MM.1S (cell line): ENCODE measurements at regions not wholly inside any gene's neighbourhood (a gene's known extent, or its start where the extent isn't known, plus 50 kb on each side); places are given as distances from the start of the nearest gene placed in this dataset.

Experiments
- DNase-seq: peaks from one replicate; pipeline ENCODE4 v3.0.0-alpha.2; 2015
- H2AFZ ChIP-seq: fragments of 300-600 bp; sonication (generic); 2 replicates; pipeline ENCODE4 v1.6.0; 2016; ENCODE audit warnings: antibody characterized with exemption, low read length
- H3F3A ChIP-seq: fragments of 300-600 bp; sonication (generic); 2 replicates; pipeline ENCODE4 v1.6.1; 2016; ENCODE audit warnings: mild to moderate bottlenecking, antibody characterized with exemption, low read length, moderate library complexity, mixed read lengths; ENCODE audit not compliant: insufficient read depth
- H3K27ac ChIP-seq: fragments of 300-600 bp; sonication (generic); 2 replicates; pipeline ENCODE4 v1.5.1; 2016; ENCODE audit warnings: mild to moderate bottlenecking, low read length
- H3K27me3 ChIP-seq: fragments of 300-600 bp; sonication (generic); replicated peaks from 2 replicates; pipeline ENCODE4 v1.6.0; 2016; ENCODE audit warnings: low read length; ENCODE audit not compliant: insufficient read depth
- H3K36me3 ChIP-seq: fragments of 300-600 bp; sonication (generic); replicated peaks from 2 replicates; pipeline ENCODE4 v1.6.1; 2016; ENCODE audit warnings: mild to moderate bottlenecking, low read length, mixed read lengths; ENCODE audit not compliant: insufficient read depth
- H3K4me1 ChIP-seq: fragments of 300-600 bp; sonication (generic); 2 replicates; pipeline ENCODE4 v1.6.1; 2016; ENCODE audit warnings: low read length, mixed read lengths
- H3K4me2 ChIP-seq: fragments of 300-600 bp; sonication (generic); 2 replicates; pipeline ENCODE4 v1.6.0; 2016; ENCODE audit warnings: low read depth, low read length
- H3K4me3 ChIP-seq: fragments of 300-600 bp; sonication (generic); 2 replicates; pipeline ENCODE4 v1.5.1; 2016; ENCODE audit warnings: low read length, mixed read lengths
- H3K79me2 ChIP-seq: fragments of 300-600 bp; sonication (generic); 2 replicates; pipeline ENCODE4 v1.6.1; 2016; ENCODE audit warnings: mixed run types, low read length, mixed read lengths
- H3K9ac ChIP-seq: fragments of 300-600 bp; sonication (generic); 2 replicates; pipeline ENCODE4 v1.6.1; 2016; ENCODE audit warnings: low read length, mixed read lengths
- H3K9me2 ChIP-seq: fragments of 300-600 bp; sonication (generic); replicated peaks from 2 replicates; pipeline ENCODE4 v1.6.1; 2016; ENCODE audit warnings: mild to moderate bottlenecking, low read length, mixed read lengths; ENCODE audit not compliant: insufficient read depth
- H3K9me3 ChIP-seq: fragments of 300-600 bp; sonication (generic); replicated peaks from 2 replicates; pipeline ENCODE4 v1.6.1; 2016; ENCODE audit warnings: mild to moderate bottlenecking, low read length, mixed read lengths; ENCODE audit not compliant: insufficient read depth
- H4K20me1 ChIP-seq: fragments of 300-600 bp; sonication (generic); 2 replicates; pipeline ENCODE4 v1.6.1; 2016; ENCODE audit warnings: mild to moderate bottlenecking, low read length, moderate library complexity, mixed read lengths; ENCODE audit not compliant: insufficient read depth
- EZH2 ChIP-seq: fragments of 300-600 bp; sonication (generic); optimal IDR thresholded peaks from 2 replicates; pipeline ENCODE3; 2017; ENCODE audit warnings: low read depth, mild to moderate bottlenecking, antibody characterized with exemption, low read length, mixed read lengths
- EZH2phosphoT487 ChIP-seq: fragments of 300-600 bp; sonication (generic); IDR thresholded peaks from 2 replicates; pipeline ENCODE4 v1.6.1; 2018; ENCODE audit warnings: antibody characterized with exemption, low read length
- TF ChIP-seq, protein P1 (sequence below): fragments of 300-600 bp; sonication (generic); IDR thresholded peaks from 2 replicates; pipeline ENCODE4 v1.5.1; 2016; ENCODE audit warnings: antibody characterized with exemption, low read length, mixed read lengths

DNA sequence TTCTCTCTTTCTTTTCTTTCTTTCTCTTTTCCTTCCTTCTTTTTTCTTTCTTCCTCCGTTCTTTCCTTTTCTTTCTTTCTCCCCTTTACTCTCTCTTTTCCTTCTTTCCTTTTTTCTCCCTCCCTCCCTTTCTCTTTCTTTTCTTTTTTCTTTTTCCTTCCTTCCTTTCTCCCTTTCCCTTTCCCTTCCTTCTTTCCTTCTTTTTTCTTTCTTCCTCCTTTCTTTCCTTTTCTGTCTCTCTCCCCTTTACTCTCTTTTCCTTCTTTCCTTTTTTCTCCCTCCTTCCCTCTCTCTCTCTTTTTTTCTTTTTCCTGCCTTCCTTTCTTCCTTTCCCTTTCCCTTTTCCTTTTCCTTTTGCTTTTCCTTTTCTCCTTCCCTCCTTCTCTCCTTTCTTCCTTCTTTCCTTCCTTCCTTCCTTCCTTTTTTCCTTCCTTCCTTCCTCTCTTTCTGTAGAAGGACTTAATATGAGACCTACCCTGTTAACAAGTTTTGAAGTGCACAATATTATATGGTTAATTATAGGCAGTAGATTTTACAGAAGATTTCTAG is 142.7 kb upstream of the CD180 start:
- H2AFZ ChIP-seq = no peak overlapping the region

DNA sequence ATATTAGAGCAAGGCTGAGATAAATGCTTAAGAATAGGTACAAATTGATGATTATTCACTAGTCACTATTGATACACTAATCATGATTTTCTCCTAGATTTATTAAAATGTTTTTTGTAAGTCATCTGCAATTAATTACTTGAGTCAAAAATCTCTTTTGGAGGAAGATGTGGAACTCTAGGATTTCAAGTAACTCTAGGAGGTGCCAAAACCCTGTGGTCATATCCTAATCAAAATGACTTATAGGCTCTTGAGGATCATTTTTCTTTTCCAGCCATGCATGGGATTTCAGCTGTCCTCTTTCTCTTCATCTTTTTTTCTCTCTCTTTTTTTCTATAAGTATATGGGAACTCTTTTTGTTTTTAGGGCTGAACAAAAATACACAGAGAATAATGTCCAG is 141.8 kb upstream of the CD180 start:
- DNase-seq = no peak
- H3K4me2 ChIP-seq = no peak overlapping the region

More for the DNA sequence above, 142.7 kb upstream of the CD180 start:
- Histone ChIP-seq H3K79me2 (no peaks in the 10 kb centered on the region), H4K20me1 (no peaks in the 10 kb centered on the region), H3K4me3 (no peak overlapping the region), H3K4me1 (no peaks in the 10 kb centered on the region), H3K9ac (no peak overlapping the region), H3K4me2 (no peak overlapping the region), H3K9me3 (no peaks in the 10 kb centered on the region), H3K27ac (no peak overlapping the region), H3K36me3 (no peaks in the 10 kb centered on the region), H3F3A (no peaks in the 10 kb centered on the region), H3K27me3 (no peaks in the 10 kb centered on the region), H3K9me2 (no peaks in the 10 kb centered on the region)
- DNase-seq = no peak
- TF ChIP-seq EZH2 = no peak
- TF ChIP-seq EZH2phosphoT487 = no peak
- TF ChIP-seq, protein P1, sequence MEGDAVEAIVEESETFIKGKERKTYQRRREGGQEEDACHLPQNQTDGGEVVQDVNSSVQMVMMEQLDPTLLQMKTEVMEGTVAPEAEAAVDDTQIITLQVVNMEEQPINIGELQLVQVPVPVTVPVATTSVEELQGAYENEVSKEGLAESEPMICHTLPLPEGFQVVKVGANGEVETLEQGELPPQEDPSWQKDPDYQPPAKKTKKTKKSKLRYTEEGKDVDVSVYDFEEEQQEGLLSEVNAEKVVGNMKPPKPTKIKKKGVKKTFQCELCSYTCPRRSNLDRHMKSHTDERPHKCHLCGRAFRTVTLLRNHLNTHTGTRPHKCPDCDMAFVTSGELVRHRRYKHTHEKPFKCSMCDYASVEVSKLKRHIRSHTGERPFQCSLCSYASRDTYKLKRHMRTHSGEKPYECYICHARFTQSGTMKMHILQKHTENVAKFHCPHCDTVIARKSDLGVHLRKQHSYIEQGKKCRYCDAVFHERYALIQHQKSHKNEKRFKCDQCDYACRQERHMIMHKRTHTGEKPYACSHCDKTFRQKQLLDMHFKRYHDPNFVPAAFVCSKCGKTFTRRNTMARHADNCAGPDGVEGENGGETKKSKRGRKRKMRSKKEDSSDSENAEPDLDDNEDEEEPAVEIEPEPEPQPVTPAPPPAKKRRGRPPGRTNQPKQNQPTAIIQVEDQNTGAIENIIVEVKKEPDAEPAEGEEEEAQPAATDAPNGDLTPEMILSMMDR = no peak

DNA sequence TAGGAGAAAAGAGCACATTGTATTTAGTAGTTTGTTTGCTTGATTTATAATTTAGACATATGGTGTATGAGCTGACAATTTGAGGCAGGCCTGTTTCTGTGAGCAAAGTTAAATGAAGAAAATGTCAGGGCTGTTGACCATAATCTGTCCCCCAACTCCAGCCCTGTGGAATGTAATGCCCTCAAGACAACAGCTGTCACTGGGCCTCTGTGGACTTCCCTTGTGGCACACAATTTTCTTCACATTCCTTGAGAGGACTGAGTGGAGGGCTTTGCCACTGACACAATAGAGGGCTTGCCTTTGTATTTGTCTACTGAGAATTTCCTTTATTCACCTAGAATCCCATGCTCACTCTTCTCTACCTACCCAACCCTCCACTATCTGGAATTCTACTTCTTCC is 141.2 kb upstream of the CD180 start:
- Histone ChIP-seq H3K4me1 (no peaks in the 10 kb centered on the region), H4K20me1 (no peaks in the 10 kb centered on the region), H3K9me3 (no peaks in the 10 kb centered on the region), H2AFZ (no peak overlapping the region), H3K79me2 (no peaks in the 10 kb centered on the region), H3K9ac (no peak overlapping the region), H3K27ac (no peak overlapping the region), H3K27me3 (no peaks in the 10 kb centered on the region), H3F3A (no peaks in the 10 kb centered on the region), H3K4me3 (no peak overlapping the region), H3K9me2 (no peaks in the 10 kb centered on the region), H3K4me2 (no peak overlapping the region), H3K36me3 (no peaks in the 10 kb centered on the region)
- no peak for DNase-seq
- TF ChIP-seq EZH2phosphoT487 = no peak
- TF ChIP-seq, protein P1 = no peak
- no peak for TF ChIP-seq EZH2

More for the DNA sequence above, 141.8 kb upstream of the CD180 start:
- H3K27me3 ChIP-seq = no peaks in the 10 kb centered on the region
- H3K36me3 ChIP-seq = no peaks in the 10 kb centered on the region
- no peak overlapping the region for H3K4me3 ChIP-seq
- TF ChIP-seq EZH2 (no peak), EZH2phosphoT487 (no peak)
- TF ChIP-seq, protein P1 = no peak
- no peaks in the 10 kb centered on the region for H3K79me2 ChIP-seq
- H3F3A ChIP-seq = no peaks in the 10 kb centered on the region
- H3K9me2 ChIP-seq = no peaks in the 10 kb centered on the region
- no peaks in the 10 kb centered on the region for H3K9me3 ChIP-seq
- H4K20me1 ChIP-seq = no peaks in the 10 kb centered on the region
- H3K4me1 ChIP-seq = no peaks in the 10 kb centered on the region
- no peak overlapping the region for H2AFZ ChIP-seq
- no peak overlapping the region for H3K9ac ChIP-seq
- no peak overlapping the region for H3K27ac ChIP-seq
